DMS79 treated with DMSO at 0.1 percent for 48 hours (cell line): ENCODE measurements at regions not wholly inside any gene's neighbourhood (a gene's known extent, or its start where the extent isn't known, plus 50 kb on each side); places are given as distances from the start of the nearest gene placed in this dataset.
"Not testable (repeated sequence)": the region's sequence is repeated elsewhere in the genome, so short reads cannot be mapped to it uniquely, and the experiment has no call there.

Source experiments
- DNase-seq: peaks from one replicate; lab custom pipeline; 2025; lab: John Stamatoyannopoulos, UW

- DNase-seq = no peak
Observed at GRCh38 chr6:125354649-125355048, 52.9 kb upstream of the HDDC2 start.

GRCh38 chr6:125356884-125357283, 55.1 kb upstream of the HDDC2 start:
- DNase-seq = no peak

- DNase-seq = peak; percentile 65
Observed at GRCh38 chr6:125357515-125358256, 55.9 kb upstream of the HDDC2 start.

GRCh38 chr6:125358898-125359297, 57.1 kb upstream of the HDDC2 start:
- no peak for DNase-seq

GRCh38 chr6:125361868-125362267, 60.1 kb upstream of the HDDC2 start:
- no peak for DNase-seq

- DNase-seq = peak; percentile 60
Observed at GRCh38 chr6:125363039-125363823, 61.5 kb upstream of the HDDC2 start.

GRCh38 chr6:125363824-125364165, 62.0 kb upstream of the HDDC2 start:
- DNase-seq = no peak

- no peak for DNase-seq
Observed at GRCh38 chr6:125365230-125365629, 63.5 kb upstream of the HDDC2 start.

- no peak for DNase-seq
Observed at GRCh38 chr6:125367036-125367782, 65.4 kb upstream of the HDDC2 start.

GRCh38 chr6:125370343-125370742, 68.6 kb upstream of the HDDC2 start:
- no peak for DNase-seq

- no peak for DNase-seq
Observed at GRCh38 chr6:125375013-125375412, 73.2 kb upstream of the HDDC2 start.

GRCh38 chr6:125375821-125376220, 74.1 kb upstream of the HDDC2 start:
- DNase-seq = no peak

GRCh38 chr6:125377621-125378020, 75.9 kb upstream of the HDDC2 start:
- no peak for DNase-seq

GRCh38 chr6:125379174-125379573, 77.4 kb upstream of the HDDC2 start:
- DNase-seq = no peak

GRCh38 chr6:125380474-125380873, 78.7 kb upstream of the HDDC2 start:
- DNase-seq = no peak

GRCh38 chr6:125386337-125386736, 84.6 kb upstream of the HDDC2 start:
- not testable (repeated sequence) for DNase-seq

GRCh38 chr6:125392682-125393081, 90.9 kb upstream of the HDDC2 start:
- no peak for DNase-seq

GRCh38 chr6:125393449-125393858, 91.7 kb upstream of the HDDC2 start:
- DNase-seq = peak; percentile 85

- DNase-seq = no peak
Observed at GRCh38 chr6:125406741-125407140, 105.0 kb upstream of the HDDC2 start.

GRCh38 chr6:125414507-125414906, 112.7 kb upstream of the HDDC2 start:
- DNase-seq = no peak

GRCh38 chr6:125415913-125416312, 114.1 kb upstream of the HDDC2 start:
- no peak for DNase-seq

- no peak for DNase-seq
Observed at GRCh38 chr6:125421836-125422235, 120.1 kb upstream of the HDDC2 start.

GRCh38 chr6:125423047-125423446, 121.3 kb upstream of the HDDC2 start:
- DNase-seq = no peak
